Hepatocyte (in vitro differentiated cells): ENCODE measurements at regions not wholly inside any gene's neighbourhood (a gene's known extent, or its start where the extent isn't known, plus 50 kb on each side); places are given as distances from the start of the nearest gene placed in this dataset.
"Not testable (repeated sequence)": the region's sequence is repeated elsewhere in the genome, so short reads cannot be mapped to it uniquely, and the experiment has no call there.

ENCODE experiments used
- CTCF ChIP-seq: fragments of 200-600 bp; sonication (generic); IDR thresholded peaks from 2 replicates; pipeline ENCODE4 v1.5.1; 2016; ENCODE audit warnings: antibody characterized with exemption, mild to moderate bottlenecking; ENCODE audit not compliant: poor library complexity
- EZH2 ChIP-seq: fragments of 200-600 bp; sonication (generic); IDR thresholded peaks from 2 replicates; pipeline ENCODE4 v1.6.1; 2016; ENCODE audit warnings: antibody characterized with exemption, mild to moderate bottlenecking, borderline replicate concordance
- EZH2phosphoT487 ChIP-seq: fragments of 200-600 bp; sonication (generic); IDR thresholded peaks from one replicate; pipeline ENCODE4 v1.6.1; 2018; ENCODE audit warnings: antibody characterized with exemption, mild to moderate bottlenecking, low read depth, moderate library complexity; ENCODE audit not compliant: unreplicated experiment, severe bottlenecking

- not testable (repeated sequence) for TF ChIP-seq EZH2, CTCF, EZH2phosphoT487
Measured at GRCh38 chr14:105598925-105599586, 72.7 kb downstream of the TMEM121 start.
